ENCODE measurements at regions not wholly inside any gene's neighbourhood (a gene's known extent, or its start where the extent isn't known, plus 50 kb on each side); places are given as distances from the start of the nearest gene placed in this dataset.
"Not testable (repeated sequence)": the region's sequence is repeated elsewhere in the genome, so short reads cannot be mapped to it uniquely, and the experiment has no call there.

DNA sequence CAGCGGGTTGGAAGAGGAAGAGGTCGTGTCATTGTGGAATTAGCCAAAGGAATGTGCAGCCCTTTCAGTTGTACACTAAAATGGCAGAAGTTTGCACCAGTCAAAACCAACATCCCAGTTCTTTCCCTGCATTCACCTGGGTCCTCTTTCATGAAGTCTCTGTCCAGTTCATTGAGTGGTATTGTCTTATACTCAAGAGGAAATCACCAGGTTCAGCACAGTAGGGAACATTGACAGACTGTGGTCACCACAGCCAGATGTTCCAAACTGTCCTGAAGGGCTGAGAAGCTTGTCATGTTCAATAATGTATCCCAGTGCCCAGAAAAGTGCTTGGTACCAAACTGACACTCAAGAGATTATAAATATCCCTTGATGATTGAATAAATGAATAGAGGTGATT is 131.6 kb downstream of the GLUL start:
- DNase-seq (ENCODE audit: low read depth): no peak

DNA sequence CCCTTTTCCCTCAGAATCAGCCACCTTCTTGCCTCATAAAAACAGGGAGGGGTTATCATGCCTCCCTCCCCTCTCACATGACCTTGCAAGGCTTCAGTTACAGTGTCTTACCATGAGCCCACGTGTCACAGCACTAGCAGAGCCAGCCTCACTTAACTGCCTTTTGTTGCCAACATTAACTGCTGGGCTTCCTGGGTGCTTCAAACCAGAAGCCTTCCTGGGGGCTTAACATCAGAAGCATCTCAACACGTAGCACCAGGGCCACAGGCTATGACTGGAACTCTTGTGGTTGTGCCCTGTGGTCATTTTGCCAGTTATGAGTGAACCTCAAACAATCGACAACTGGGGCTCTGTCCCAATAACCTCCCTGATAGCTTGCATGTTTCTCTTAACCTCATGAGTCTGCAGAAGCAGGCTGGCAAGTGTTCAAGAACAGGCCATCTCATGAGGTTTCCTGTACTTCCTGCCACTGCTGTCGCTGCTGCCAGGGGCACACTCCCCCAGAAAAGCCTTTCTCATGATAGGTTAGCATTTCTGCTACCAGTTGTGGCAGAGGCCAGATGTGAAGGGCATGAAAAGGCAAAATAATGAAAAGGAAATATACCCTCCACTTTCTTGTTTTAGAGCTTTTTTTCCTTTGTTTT is 132.2 kb downstream of the GLUL start:
- DNase-seq (ENCODE audit: low read depth): peak; percentile 13

DNA sequence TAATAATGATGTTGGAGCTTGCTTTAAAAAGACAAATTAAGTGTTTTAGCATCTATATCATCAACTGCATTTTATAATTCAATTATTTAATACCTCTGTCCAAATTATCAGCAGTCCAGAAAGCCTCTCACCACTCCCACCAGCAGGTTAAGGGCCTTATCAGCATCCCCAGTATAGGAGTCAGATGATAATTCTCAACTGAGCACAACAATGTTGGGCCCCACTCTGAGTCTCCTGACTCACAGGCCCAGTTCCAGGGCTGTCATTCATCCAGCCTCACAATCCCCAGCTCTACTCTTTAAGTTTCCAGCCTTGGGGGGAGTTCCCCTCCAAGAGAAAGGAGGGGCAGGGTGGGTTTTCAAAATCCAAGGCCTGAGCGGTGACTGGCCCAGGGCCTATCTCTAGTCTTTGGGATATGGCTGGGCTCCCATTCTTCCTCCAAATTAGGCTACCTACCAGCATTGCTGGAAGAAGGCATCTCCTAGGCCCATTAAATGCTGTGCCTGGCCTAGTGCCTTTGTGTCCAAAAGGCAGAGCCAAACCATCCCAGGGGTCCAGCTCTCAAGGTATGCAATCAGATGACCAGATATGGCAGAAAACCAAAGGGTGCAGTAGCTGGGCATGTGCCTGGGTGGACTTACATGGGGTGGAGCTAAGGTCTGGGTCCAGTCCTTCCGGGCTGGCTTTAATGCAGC is 134.1 kb downstream of the GLUL start:
- no peak for DNase-seq (ENCODE audit: low read depth)

DNA sequence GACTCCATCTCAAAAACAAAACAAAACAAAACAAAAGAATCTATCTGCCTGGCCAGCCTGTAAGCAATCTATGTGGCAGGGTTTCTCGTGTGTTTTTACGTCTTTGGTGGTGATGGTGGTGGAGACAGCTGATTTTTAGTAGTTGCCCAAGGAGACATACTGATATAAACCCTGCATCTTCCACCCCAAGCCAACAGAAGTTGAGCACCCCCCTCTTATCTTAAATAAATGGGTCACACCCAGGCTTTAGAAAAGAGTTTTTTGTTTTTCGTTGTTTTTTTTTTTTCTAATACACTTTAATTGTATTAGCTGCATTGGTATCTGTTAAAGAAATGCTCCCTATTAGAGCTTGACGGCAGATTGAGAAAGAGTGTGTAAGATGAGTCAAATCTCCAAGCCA is 134.7 kb downstream of the GLUL start:
- DNase-seq (ENCODE audit: low read depth): no peak

DNA sequence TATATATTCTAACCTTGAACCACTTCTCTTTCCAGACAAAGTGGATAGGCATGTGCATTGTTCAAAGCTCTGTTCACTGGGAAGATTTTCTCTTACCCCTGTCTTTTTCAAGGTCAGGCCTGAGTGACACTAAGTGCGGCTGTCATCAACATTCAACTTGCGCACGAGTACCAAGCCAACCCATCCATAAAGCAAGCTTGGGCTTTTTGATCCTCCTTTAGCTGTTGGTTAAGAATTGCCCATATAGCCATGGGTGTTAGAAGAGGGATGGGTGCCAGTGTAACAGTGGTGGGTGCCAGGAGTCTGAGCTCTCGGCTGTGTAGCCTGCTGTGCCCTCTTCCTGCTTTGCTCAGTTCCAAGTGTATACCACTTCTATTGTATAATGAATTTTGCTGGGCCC is 136.1 kb downstream of the GLUL start:
- DNase-seq (ENCODE audit: low read depth): no peak

DNA sequence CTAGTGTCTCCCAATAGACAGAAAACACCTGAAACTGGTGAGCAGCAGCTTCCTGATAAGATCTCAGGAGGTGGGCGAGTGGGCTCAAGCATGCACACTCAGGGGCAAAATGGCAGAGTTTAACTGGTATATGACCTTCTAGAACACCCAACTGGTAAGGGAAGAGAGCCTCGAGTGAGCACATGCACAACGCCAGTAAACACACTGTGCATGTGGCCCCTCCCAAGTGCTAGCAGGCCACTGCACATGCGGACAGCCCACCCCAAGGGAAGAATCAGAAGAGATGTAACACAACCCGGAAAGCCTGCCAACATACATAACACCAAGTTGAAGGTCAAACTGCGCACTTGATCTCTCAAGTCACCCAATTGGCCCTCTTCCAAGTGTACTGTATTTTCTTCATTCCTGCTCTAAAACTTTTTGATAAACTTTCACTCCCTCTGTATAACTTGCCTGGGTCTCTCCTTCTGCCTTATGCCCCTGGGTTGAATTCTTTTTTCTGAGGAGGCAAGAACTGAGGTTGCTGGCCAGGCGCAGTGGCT is 138.2 kb downstream of the GLUL start:
- DNase-seq (ENCODE audit: low read depth): no peak

DNA sequence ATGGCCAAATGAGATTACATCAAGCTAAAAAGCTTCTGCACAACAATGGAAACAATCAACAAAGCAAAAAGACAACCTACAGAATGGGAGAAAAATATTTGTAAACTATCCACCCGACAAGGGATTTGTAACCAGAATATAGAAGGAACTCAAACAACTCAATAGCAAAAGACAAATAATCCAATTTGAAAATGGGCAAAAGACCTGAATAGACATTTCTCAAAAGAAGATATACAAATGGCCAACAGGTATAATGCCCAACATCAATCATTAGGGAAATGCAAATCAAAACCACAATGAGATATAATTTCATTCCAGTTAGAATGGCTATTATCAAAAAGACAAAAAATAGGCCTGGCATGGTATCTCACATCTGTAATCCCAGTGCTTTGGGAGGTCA is 140.0 kb downstream of the GLUL start:
- DNase-seq (ENCODE audit: low read depth): no peak

DNA sequence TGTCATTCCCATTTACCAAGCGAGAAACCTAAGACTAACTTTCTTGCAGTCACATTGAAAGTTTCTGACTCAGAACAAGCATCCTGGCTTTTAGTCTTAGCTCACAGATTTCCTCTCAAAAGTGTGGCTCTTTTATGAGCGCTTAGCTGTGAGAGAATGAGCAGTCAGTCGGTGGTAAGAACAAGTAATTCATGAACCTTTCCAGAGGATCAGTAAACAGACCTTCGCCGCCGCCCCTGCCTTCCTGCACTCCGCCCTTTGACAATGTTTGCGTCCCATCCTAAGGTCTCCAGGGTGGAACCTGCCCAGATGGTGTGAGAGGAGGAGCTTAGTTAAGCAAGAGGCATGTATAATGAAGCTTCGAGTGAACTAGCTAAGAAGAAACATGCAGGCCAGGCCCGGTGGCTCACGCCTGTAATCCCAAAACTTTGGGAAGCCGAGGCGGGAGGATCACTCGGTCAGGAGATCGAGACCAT is 142.4 kb downstream of the GLUL start:
- DNase-seq (ENCODE audit: low read depth): no peak

DNA sequence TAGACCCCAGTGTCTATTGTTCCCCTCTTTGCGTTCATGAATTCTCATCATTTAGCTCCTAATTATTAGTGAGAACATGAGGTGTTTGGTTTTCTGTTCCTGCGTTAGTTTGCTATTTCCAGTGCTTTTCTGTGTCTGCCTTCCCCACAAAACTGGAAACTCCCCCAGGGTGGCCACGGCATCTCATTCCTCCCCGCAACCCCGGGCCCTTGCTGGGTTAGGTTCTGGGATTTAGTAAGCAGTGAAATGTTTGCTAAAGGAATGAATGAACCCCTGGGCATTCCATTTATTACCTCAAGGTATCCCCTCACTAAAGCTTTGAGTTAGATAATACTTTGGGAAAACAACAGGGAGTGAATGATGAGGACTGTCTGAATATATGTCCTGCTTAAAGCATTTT is 142.9 kb downstream of the GLUL start:
- no peak for DNase-seq (ENCODE audit: low read depth)

DNA sequence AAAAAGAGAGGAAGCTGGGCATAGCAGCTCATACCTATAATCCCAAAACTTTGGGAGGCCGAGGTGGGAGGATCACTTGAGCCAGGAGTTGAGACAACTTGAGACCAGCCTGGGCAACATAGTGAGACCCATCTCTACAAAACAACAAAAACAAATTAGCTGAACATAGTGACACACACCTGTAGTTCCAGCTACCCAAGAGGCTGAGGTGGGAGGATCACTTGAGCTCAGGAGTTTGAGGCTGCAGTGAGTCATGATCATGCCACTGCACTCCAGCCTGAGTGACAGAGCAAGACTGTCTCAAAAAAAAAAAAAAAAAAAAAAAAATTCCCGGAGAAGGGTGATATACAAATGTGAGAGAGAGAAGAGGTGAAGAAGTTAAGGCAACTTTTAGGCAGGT is 143.8 kb downstream of the GLUL start:
- DNase-seq (ENCODE audit: low read depth): not testable (repeated sequence)

DNA sequence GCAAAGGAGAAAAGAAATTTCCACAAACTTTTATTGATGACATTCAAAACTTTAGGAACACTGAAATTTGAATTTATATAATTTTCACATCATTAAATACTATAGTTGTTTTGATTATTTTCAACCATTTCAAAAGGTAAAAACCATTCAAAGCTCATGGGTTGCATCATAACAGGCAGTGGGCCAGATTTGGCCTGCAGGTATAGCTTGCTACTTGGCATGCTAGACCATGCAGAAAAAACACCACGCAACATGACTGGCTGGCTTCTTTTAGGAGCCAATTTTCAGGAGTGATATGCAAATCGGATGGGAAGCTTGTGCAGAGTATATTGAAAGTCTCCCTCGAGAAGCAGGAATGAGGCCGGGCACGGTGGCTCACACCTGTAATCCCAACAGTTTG is 144.8 kb downstream of the GLUL start:
- DNase-seq (ENCODE audit: low read depth): no peak

DNA sequence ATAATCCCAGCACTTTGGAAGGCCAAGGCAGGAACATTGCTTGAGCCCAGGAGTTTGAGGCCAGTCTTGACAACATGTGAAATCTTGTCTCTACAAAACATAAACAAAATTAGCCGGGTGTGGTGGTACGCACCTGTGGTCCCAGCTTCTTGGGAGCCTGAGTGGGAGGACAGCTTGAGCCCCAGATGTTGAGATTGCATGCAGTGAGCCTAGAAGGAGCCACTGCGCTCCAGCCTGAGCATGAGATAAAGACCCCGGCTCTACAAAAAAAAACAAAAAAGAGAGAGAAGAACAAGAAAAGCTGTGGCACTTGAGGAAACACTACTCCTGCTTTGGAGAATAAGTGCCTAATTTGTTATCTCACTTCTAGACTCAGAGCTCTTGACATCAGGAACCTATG is 146.6 kb downstream of the GLUL start:
- no peak for DNase-seq (ENCODE audit: low read depth)

DNA sequence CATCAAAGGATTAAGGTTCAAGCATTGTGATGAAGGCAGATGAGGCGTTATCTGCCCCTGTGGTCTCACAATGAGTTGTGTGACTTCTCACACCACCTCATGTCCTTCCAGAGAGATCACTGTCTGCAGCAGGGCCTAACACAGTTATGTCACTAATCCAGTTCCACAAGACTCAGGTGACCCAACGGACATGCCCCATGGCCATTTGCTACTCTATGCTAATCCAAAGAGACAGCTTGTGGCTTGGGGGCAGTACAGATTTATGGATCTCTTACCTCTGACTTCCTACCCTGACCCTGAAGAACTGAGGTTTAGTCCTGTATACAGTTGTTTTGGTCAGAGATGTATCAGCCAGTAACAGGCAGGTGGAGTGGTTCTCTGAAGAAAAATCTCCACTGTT is 147.1 kb downstream of the GLUL start:
- DNase-seq (ENCODE audit: low read depth): no peak

DNA sequence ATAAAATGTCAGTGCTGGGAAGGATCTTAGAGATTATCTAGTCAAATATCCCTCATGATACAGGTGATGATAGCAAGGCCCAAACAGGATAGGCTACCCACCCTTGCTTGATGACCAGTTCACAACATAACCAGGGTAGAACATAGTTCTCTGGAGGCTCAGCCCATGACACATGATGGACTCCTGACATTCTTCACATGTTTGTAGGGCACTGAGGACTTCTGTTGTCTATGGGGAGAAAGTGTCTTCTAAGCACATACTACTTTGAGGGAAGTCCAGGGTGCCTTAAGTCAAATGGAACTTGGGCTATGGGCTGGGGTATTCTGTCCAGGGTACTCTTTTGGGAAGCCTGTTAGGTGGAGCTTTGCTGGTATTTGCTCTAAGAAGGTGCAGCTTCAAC is 148.9 kb downstream of the GLUL start:
- DNase-seq (ENCODE audit: low read depth): no peak

DNA sequence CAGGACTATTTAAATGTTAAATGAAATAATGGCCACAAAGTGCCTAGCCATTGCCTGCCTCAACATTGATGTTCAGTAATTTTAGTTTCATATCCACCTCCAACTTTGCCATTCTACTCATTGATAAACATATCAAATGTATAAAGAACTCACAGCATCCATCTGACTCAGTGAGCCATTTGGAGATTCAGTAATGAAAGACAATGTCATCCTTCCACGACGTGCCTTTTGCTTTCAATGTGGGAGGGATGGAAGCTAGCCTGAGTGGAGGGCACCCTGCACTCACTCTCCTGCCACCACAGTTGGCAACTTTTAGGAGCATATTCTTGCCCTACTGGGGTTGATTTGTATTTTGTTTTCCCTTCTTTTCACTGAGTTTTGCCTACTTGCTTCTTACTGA is 151.5 kb downstream of the GLUL start:
- DNase-seq (ENCODE audit: low read depth): no peak

DNA sequence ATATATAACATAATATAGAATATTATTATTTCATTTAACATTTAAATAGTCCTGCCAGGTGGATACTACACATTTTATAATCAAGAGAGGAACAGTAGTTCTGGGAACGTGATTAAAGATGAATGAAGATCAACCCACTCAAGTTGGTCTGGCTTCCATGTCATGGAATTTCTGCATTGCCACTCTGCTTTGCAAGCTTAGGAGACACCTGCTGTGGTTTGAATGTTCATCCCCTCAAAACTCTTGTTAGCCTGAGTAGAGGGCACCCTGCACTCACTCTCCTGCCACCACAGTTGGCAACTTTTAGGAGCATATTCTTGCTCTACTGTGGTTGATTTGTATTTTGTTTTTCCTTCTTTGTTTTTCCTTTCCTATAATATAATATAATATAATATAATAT is 153.2 kb downstream of the GLUL start:
- no peak for DNase-seq (ENCODE audit: low read depth)

DNA sequence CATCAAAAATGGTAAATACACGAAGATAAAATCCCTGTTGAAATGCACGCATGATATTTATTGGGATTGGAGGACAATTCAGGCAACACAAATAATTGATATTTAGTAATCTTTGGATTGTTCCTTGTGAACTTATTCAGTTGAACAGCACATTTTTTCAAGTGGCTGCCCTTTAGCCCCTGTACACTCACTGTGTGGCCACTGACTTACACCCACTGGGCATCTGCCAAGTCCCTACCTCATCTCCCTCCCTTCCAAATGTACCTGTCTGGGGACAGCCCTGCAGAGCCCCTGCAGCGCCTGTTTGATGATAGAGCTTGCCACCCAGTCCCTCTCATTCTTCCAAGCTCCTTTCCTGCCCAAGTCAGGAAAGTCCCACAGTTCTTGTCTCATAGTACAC is 154.3 kb downstream of the GLUL start:
- no peak for DNase-seq (ENCODE audit: low read depth)

DNA sequence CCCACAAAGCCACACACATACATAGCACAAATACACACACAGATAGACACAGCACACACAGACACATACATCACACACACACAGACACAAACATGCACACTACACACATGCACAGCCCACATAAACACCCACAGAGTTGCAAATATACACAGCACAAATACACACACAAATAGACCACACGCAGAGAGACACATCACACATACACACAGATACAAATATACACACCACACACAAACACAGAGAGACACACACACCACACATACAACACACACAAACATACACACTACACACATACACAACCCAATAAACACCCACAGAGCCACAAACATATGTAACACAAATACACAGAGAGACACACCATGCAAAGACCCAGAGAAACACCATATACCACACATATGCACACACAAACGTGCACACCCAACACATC is 154.9 kb downstream of the GLUL start:
- DNase-seq (ENCODE audit: low read depth): no peak

DNA sequence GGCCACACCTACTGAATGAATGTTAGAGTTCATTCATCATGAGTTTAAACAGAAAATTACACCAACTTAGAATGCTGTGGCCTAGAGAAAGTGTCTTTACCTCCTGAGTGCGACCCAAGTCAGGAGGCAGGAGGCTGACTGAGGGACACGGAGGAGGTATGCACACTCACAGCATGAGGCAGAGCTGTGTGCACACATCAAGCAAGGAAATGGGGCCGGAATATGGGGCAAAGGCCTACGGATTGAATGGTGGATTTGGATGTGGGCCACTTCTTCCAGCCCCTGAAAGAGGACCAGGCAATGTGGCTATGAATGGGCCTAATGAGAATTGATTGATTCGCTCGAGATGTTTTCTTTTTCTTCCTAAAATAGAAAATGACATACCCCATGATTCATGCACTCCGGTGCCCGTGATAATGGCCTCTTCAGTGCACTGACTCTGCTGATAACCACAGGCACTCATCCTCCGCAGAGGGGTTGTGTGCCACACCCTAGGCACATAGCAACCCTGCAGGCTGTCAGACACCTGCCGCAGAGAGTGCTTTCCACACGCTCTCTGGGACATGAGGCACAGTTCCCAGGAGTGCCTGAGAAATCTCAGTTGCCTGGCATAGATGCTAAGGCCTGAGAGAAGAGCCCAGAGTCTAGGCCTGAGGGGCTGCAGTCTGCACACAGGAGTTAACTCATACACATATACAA is 155.5 kb downstream of the GLUL start:
- no peak for DNase-seq (ENCODE audit: low read depth)

DNA sequence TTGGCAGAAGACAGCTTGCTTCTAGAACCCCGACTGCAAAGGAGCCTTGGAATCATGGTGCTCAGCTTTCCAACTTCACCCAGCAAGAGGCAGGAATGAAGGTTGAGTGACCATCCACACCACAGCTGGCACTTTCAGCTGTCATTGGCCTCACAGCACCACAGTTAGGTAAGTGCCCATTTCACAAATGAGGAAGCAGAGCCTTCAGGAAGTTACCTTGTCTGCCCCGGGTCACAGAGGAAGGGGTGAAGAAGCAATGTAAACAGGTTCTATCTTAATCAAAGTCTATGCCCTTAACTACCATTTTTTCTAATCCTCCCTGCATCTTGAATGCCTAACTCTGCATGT is 156.0 kb downstream of the GLUL start:
- DNase-seq (ENCODE audit: low read depth): no peak

DNA sequence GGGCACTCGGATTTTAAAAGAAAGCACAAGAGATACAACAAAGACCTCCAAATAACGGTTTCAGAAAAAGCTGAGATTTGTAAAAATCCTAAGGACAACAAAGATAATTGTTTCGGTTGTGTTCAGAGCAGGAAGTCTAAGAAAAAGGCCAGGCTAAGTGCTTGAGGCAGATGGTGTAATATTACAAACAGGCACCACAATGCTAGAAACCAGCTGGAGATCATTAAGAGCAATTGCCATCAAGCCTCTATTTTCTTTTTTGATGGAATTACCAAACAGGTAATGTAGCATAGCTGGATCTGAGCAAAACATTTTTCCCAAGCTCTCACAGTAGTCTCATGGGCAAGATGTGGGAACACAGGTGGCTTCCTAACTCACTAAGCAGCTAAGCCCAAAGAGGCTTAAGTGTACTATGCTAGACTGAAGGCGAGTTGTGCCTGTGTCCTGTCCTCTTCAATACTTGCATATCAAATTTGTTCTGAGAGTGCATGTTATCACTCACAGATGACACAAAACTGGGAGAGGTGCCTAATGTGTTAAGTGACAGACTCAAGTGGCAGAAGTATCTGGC is 161.6 kb downstream of the GLUL start:
- no peak for DNase-seq (ENCODE audit: low read depth)

DNA sequence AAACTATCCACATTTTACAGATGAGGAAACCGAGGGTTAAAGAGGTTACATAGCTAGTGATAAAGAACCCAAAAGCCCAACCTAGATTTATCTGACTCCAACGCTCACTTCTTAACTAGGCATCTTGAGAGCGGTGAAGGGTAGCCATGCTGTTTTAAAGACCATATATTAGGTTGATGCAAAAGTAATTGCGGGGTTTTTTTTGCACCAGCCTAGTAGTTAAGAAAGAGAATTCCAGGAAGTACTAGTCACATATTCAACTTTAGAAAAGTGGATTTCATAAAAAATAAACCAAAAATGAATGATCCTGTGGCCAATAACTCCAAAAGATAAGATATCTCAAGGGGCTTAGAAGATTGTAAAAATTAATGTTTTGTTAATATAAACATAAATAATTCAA is 162.1 kb downstream of the GLUL start:
- DNase-seq (ENCODE audit: low read depth): no peak

Measured in stimulated activated CD8-positive, alpha-beta memory T cell treated with anti-CD3 and anti-CD28 coated beads, Interleukin-4, amount 100 ng/mL, for 24 hours (primary cell).